LNCAP (cell line): ENCODE measurements at regions not wholly inside any gene's neighbourhood (a gene's known extent, or its start where the extent isn't known, plus 50 kb on each side); places are given as distances from the start of the nearest gene placed in this dataset.

ENCODE experiments used
- CTCF ChIP-seq: fragments of 450-650 bp; IDR thresholded peaks from 2 replicates; pipeline ENCODE4 v1.5.1; 2017; ENCODE audit warnings: mild to moderate bottlenecking

GRCh38 chr6:152909241-152909640 lies 73.6 kb downstream of the FBXO5 start:
- TF ChIP-seq CTCF, result no peak

- TF ChIP-seq CTCF, result no peak
Observed at GRCh38 chr6:152916035-152916434, 66.8 kb downstream of the FBXO5 start.

GRCh38 chr6:152918991-152919390 lies 63.9 kb downstream of the FBXO5 start:
- TF ChIP-seq CTCF, result no peak

GRCh38 chr6:152920016-152920415 lies 62.8 kb downstream of the FBXO5 start:
- TF ChIP-seq CTCF, result no peak
